Esophagus mucosa (tissue), 1 donor: ENCODE measurements at regions not wholly inside any gene's neighbourhood (a gene's known extent, or its start where the extent isn't known, plus 50 kb on each side); places are given as distances from the start of the nearest gene placed in this dataset.
"Not testable (repeated sequence)": the region's sequence is repeated elsewhere in the genome, so short reads cannot be mapped to it uniquely, and the experiment has no call there.

Experiments
- ATAC-seq: fragments of 200-7000 bp; cut with Tn5 transposase; one replicate; pipeline ENCODE4 v1.9.1; 2020
- donor health status: DM: yes; HTN: yes; CAD: no.

DNA sequence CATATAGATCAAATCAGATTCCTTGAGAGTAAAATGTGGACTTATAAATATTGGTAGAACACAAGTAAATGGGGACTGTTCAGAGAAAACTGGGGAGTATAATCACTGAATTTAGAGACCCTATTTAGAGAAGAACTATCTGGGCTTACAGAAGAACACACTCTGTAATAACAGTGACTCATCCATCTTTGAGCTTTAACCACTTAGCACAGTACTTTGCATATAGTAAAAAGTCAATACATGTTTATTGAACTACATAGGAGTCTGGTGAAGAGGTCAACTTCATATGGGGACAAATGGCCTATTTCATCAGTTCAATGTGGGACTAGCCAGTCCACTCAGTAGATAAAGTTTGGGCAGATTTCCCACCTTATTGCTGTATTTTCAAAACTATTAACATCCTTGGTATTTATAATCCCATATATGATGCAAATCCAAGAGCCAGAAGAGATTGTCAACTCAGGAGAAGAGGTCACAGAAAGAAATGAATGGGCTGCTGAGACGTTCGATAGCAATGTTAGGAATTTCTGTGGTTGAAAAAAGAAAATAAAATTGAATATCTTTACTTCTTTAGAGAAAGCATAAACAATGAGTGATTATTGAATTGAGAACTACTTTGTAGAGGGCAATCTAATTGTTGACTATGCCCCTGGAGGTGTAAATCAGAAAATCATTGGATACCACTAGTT lies 119.3 kb upstream of the CACNA2D1 start:
- no peak for ATAC-seq

DNA sequence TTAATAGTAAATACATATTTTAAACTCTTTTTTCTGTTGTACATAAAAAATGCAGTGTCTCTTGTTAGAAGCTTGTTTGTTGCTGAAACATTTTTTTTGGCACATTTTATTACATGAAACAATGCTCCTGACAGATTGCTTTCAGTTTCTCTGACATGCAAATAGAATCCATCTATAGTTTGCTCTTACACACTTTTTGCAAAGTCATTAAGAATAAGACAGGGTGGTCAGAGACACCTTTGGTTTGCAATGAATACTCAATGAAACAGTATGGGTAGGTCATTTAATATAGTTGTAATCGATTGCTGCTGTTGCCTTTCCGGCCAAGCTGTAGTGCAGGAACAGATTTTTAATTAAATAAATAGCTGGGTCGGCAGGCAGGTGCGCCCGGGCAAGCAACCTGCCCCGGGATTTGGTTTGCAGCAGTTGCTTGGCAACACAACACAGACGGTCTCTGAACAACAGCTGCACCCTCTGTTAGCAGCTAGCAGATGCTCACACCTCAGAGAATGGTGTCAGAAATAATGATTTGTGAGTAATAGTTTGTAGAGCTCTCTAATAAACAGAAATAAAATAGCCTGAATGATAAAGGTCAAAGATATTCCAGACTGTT lies 115.7 kb upstream of the CACNA2D1 start:
- no peak for ATAC-seq

DNA sequence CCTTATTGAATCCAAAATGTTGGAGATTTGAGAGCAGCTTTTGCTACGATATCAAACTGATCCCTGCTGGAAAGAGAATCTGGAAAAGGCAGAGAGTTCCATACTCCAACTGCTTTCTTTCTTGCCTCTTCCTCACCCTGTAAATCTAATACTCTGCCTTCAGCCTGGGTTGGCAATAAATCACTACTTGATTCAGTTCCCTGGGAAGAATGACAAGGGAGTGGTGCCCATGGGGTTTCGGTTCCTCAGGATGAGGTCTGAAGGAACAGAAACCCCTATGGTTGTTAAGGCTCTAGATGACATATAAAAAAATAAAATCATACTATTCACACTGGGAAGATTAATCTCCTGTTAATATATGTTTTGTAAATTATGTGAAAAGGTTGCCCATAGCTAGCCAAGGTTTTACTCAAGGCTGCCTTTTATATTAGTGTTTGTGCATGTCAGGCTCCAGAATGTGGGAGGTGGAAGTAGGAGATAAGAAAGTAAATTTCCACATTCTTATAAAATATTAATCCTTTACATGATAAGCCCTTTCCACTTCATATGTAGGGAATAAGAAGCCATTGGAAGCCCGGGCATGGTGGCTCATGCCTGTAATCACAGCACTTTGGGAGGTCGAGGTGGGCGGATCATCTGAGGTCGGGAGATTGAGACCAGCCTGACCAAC lies 106.2 kb upstream of the CACNA2D1 start:
- no peak for ATAC-seq

DNA sequence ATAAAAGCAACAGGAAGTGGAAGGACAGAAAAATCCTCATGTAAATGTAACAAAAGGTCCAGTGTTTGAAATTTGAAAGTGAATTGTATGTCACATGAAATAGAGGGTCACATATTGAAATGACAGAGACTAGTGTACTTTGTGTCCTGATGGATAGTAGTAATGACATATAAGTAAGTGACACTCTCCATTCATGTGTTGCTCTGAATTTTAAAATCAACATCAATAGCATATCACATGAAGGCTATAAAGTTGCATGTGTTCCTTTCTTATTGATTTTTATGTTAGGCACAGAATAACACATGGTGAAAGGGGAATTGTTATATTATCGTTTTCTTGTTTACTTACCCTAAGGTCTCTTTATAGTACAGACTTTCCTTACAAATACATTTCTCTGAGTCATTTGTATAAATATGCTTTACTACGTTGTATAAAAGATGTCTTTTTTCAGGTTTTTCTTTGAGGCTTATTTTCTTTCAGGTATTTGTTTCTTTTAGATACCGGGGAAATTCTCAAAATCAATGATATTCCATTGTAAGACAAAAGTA lies 104.6 kb upstream of the CACNA2D1 start:
- ATAC-seq: no peak

DNA sequence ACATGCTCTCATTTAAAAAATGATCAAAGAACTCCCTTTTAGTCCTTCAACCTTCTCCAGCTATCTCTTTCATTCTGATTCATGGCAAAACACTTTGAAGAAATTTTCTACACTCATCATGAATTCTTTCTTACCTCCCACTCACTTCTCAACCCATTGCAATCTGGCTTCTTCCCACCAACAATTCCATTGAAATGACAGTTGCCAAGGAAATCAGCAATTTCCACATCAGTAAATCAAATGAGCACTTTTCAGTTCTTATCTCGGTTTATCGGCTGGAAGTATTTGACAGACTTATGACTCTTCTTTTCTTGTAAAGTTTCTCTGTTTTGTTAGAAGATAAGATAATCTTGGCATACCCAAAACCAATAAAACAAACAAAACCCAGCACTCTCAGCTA lies 99.1 kb upstream of the CACNA2D1 start:
- no peak for ATAC-seq

DNA sequence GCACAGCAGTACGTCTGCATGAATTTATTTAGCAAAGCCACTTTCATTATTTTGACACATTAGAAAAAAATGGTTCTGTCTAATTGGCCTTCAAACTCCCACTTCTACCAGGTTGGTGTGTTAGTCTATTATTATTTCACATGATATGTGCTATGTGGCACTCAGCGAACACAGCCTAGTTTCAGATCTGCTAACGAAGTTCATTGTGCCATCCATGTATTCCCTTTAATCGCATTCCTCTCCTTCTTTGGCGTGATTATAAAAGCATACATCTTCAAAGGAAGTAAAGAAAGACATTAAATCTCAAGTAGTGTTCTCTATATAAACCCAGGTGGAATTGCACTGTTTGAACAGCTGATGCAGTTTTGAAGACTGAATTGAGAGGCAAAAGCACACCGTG lies 96.4 kb upstream of the CACNA2D1 start:
- ATAC-seq: no peak

DNA sequence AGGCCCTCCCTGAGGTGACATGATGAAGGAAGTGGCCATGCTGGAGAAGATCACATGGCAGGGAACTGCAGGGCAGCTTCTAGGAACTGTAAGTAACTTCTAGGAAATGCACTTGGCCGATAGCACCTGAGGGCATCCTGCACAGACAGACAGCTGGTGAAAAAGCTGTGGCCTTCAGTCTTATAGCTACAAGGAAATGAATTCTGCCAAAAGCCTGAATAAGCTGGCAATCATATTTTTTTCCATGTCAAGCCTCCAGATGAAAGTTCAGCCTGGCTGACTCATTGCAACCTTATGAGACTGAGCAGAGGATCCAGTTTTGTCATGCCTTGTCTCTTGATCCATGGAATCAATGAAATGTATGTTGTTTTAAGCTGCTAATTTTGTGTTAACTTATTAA lies 91.1 kb upstream of the CACNA2D1 start:
- ATAC-seq: peak; percentile 93

DNA sequence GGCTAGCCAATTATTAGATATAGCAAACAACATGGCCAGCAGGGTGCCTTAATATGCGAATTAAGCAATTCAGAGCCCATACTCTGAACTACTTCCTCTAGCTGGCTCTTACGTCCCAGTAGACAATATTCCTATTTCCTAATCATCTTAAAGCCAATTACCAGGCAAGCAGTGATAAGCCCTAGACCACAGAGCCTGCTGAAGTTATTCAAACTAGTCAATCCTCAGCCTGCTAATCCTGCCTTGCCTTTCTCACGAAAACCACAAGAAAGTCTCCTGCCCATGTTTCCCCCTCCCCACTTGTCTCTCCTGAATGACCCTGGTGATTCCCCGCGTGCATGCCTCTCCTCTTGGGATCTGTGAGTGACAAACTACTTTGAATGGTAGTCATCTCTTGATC lies 86.8 kb upstream of the CACNA2D1 start:
- ATAC-seq: no peak

DNA sequence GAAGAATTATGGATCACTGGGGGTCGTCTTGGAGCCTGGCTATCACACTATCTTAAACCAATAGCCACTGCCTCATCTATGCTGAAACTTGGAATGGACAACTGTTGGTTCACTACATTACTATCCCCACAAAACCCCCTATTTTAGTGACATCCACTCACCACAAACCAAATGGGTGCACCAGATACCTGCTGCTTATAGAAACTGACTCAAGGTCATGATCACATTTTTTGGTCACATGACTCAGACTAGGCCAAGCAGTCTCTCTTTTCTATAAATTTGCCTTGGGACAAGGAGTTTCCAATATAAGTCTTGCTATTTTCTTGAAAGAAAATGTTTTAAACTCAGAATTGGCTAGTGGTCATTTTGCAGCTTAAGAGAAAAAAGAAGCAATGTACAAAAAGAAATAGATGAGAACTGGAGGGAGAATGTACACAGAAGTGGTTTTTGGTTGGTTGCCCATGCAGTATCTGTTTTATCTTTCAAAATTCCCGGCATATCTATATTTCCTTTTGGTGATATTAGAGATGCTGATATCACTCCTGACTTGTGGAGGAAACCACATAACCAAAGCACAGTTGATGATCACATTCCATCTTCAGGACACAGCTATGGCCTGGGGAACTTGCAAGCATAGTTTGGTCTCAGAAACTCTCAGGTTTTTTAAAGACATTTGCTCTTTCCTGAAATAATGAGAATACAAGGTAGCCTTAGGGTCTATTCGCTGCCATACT lies 85.2 kb upstream of the CACNA2D1 start:
- ATAC-seq: no peak

DNA sequence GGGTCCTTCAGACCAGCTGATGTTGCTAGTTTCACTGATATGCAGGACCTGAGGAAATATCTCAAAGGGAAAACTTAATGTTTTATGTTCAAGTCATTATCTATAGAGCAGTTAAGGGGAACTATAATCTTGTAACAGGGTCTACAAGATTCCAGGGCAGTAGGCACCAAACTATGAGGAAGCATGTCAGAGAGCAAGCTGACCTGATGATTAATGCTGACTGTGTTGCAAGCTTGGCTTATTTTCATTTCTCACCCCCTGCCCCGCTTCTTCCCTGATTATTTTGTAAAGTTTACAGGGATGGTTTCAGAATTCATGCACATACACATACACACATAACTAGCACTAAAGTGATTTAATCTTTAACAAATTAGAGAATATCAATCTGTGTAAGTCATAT lies 84.3 kb upstream of the CACNA2D1 start:
- no peak for ATAC-seq

DNA sequence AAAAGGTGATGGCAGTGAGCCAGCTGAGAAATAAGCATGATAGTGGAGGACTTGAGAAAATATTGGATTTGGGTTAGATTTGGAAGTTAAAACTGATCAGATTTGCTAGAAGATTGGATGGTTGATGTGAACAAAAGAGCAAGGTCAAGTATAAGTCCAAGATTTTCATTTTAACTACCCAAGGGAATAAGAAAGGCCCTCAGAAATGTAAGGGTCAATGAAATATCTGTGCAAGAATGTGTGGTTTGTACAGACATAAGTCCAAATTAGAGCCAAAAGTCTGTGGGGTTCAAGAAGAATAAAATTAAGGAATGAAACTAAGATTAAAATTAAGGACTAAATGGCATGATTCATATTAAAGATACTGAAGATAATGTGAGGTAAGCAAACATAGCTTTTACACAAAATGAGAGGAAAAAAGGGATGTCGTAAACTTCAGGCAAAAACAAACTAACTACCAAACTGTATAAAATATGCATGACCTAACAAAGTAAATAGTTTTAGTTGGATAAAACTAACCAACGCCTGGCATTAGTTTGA lies 78.4 kb upstream of the CACNA2D1 start:
- ATAC-seq: no peak

DNA sequence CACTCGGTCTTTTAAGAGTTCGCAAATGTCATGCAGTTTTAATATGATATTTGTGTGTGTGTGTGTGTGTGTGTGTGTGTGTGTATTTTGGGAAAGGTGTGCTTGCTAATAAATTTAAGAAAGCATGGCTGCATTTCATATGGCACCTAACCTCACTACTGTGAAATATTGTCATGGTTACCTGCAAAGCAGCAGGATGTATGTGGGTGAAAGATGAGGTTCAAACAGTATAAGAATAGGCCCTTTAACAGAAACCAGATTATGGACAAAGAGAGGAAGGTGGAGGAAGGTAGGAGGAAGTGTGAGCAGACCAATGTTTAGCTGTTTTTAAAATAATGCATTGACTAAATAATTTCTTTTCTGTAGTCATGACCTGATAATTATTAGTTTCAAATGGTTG lies 73.5 kb upstream of the CACNA2D1 start:
- ATAC-seq: no peak

DNA sequence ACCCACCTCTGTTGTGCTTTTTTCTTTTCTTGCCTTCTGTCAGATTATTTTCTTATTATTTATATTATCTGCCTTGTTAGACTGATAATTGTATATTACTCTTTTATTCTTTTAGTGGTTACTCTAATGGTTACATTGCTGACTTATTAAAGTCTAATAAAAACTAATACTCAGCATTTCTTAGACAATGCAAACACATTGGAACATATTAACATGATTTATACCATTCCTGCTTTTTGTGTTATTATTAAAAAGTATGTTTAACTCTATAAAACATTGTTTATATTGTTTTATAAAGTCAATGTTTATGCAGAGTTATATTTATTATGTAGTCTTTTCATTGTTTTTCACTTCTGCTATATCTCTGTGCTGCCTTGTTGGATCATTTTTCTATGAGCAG lies 68.0 kb upstream of the CACNA2D1 start:
- no peak for ATAC-seq

DNA sequence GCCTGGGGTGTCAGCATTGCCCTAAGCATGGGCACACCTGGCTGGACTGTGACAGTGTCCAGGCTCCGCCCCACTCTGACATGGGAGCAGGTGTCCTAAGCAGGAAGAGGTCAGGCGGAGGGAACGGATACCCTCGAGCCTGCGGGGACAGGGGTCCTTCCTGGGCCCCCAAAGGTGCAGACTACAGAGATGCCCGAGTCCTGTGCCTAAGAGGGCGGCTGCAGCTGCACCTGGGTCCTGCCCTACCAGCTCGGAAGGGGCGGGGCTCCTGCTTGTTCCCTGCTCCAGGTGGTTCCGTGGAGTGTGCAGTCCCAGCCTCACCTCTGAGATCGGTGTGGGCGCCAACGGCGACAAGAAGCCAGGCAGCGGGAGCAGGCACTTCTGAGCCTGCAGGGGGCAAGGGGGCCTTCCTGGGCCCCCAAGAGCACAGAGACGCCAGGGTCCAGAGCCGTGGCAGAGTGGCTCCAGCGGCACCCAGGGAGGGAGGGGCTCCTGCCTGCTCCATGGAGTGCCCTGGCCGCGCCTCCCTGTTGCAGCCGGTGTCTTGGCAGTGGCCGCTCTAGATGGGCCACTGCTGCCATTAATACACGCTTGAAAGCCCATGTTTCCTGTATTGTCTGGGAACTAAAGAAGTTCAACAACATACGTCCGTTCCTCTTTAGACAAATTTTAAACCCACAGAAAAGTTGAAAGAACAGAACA lies 64.5 kb upstream of the CACNA2D1 start:
- ATAC-seq: peak; percentile 49

DNA sequence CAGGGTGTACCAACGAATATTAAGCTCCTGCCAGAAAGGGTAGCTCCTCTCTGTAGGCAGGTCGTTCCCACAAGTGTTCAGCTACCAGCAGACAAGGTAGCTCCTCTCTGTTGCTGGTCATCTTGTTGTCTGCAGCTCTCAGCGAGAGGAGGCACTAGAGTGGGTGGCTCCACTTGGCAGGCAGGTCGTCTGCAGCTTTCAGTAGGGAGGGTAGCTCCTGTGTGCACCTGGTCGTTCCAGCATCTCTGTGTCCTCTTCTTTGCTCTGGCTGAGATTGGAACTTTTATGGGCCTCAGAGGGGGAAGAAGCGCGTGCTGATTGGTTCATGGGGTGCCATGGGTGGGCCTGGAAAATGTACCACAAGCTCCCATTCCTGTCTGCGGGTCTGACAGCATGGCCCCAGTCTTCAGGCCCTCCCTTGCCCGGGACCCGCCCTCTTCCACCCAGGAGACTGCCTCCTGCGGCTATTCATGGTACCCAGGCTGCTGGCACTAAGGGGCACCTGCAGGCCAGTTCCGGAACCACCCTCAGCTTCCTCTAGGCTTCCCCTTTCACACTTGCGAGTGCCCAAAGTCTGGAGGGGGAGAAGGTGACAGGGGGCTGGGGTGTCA lies 63.9 kb upstream of the CACNA2D1 start:
- no peak for ATAC-seq

DNA sequence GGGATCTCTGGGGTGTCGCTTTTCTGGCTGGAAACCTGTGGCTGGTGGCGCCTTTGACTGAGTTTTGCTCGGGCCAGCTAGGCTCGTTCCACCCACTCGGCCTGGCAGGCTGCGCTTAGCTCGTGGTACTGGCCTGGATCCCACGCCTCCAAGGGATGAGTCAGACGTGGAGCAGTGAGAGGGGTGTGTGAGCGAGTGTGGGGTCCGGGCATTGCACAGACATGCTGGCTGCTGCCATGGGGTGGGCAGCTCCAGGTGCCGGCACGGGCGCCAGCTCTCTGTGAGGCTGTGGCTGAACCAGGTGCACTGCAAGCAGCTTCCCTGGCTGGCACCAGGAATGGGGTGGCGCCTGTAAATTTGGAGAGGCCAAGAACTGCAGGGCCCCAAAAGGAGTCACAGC lies 63.1 kb upstream of the CACNA2D1 start:
- peak; percentile 84 for ATAC-seq

DNA sequence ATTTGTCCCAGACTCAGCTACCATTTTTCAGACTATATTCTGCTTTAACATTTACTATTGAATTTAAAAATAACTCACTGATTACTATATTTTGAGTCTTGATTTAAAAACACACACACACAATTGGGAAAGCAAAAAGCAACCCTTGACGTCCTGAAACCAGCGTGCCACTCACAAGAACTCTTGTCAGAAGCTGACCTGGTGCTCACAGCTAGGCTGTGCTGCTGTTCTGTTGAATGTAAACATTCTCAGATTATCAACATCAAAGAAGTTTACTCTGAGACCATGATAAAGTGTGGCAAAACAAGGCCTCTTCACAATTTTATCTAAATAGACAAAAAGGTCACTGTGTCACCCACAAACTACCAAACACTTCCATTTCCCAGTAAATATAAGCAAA lies 62.6 kb upstream of the CACNA2D1 start:
- no peak for ATAC-seq

DNA sequence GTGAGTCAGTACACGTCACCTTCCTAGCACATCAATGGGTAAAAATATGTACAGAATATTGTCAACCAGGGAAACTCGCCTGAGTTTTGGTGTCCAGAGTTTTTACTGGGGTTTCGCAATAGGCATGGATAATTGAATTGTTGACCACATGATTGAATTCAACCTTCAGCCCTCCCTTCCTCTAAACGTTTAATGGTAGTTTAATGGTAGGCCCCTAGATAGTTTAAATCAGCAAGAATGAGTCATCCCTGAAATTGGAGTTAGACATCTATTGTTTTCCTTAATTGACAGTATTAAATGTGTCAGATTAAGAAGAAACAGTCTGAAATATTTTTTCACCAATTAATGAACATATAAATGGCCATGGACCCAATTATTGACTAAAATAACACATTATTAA lies 57.8 kb upstream of the CACNA2D1 start:
- ATAC-seq: no peak

DNA sequence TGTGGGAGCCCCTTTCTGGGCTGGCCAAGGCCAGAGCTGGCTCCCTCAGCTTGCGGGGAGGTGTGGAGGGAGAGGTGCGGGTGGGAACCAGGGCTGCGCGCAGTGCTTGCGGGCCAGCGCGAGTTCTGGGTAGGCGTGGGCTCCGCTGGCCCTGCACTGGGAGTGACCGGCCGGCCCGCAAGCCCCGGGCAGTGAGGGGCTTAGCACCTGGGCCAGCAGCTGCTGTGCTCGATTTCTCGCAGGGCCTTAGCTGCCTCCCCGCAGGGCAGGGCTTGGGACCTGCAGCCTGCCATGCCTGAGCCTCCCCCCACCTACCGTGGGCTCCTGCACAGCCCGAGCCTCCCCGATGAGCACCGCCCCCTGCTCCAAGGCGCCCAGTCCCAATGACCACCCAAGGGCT lies 56.0 kb upstream of the CACNA2D1 start:
- not testable (repeated sequence) for ATAC-seq

DNA sequence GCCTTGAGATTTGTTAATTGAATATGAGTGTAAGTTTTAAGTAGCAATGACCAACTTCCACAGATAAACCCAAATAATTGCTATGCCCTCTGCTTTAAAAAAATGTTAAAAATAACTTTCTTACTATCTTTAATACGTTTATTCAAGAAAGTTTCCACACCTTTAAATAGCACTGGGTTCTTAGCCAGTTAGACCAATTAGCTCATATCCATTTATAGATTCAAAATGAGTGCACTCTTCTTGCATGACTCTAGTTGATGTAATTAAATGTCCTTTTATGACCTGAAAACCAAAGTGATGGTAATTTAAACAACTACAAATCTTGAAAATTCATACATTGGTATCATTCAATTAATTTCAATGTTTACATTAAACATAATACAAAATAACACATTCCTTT lies 50.8 kb upstream of the CACNA2D1 start:
- ATAC-seq: no peak
